HG03571 (cell line): ENCODE measurements at regions not wholly inside any gene's neighbourhood (a gene's known extent, or its start where the extent isn't known, plus 50 kb on each side); places are given as distances from the start of the nearest gene placed in this dataset.

Experiments used
- ATAC-seq: cut with Tn5 transposase; IDR thresholded peaks from one replicate; pipeline ENCODE4 v1.9.1; 2021; ENCODE audit not compliant: unreplicated experiment

DNA sequence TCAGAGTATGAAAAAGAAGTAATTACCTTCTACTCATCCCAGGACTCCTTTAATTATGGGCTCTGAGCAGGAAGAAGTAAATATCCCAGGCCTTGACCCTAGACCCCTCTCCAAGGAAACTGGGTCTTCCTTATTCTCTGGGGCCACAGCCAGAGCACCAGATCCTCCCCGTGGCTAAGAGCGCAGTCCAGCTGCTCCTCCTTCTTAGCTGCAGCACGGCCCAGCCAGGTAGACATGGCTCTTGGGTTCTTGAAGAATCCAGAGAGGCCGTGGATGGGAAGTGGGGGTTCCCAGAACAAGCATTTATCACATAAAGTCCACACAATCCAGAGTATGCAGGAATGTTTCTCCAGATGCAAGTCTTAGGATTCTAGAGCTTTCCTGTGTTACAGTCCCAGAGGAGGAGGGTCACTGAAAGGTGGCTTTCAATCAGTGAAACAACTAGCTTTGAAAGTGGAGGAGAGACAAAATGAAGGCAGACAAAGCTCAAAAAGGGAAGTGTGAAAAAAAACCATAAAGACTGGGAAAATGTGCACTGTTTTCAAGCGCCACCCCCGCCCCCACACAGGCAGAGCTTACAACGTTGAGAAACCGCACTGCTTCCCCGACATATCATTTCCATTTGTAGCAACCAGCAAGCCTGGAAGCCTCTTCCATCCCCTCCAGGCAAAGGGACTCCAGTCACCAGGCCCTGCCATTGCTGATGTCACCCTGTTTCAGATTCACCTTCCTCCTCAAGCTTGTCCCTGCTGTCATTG is 396.5 kb upstream of the MKI67 start:
- no peak for ATAC-seq

DNA sequence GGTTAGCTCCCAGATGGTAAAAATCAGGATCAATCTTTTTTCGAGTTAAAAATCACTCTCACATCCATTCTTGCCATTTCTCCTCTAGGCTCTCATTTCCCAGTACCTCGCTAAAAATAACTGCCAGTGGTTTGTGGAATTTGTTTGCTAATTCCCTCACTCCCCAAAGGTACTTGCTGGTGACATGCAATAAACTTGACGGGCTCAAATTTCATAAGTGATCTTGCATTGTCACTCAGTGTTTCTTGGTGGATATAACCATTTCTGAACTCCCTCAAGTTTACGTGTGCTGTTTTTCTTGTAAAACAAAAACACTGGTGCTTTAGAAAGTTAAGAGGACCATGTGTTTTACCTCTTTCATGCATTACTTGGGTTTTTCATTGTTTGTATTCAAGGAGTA is 399.2 kb upstream of the MKI67 start:
- ATAC-seq = no peak

DNA sequence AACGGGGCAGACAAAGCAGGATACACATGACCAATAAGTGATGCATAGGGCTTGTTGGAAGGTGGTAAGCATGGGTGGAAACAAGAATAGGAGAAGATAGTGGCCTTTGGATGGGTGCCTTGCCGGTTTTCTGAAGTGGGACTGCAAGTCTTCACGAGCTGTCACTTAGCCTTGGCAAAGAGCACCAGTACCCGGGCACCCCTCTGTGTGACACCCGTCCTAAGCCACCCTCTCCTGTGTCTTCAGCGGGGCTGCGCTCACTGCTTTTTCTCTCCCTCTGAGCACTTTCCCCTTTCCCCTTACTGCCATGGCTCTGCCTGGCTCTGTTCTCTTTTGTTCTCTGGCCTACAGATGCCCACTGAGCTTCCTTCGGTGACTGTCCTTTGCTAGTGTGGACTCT is 399.7 kb upstream of the MKI67 start:
- ATAC-seq = no peak

DNA sequence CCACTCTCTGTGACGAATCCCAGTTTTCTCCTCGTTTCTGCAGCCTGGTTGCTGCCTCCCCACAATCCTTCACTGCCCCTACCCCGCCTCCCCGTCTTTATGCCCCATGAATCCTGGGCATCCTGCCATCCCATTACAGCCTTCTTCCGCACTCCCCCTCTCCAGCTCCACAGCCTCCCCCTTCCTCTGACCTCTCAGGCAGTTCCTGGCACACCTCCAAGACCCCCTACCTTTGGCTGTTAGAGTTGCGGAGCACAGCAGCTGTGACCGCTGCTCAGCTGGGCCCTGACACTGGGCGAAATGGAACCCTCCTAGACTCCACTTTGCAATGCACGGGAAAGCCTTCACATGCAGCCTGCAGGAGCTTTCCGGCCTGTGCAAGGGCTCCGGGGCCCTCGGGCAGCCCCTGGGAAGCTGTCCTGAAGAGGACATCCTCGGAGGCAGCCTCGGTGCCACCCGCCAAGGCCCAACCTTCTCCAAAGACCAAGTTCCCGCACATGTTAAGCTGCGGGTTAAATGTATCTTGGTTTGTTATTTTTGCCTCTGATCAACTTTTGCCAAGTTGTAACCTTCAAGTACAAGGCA is 400.7 kb upstream of the MKI67 start:
- ATAC-seq = no peak

DNA sequence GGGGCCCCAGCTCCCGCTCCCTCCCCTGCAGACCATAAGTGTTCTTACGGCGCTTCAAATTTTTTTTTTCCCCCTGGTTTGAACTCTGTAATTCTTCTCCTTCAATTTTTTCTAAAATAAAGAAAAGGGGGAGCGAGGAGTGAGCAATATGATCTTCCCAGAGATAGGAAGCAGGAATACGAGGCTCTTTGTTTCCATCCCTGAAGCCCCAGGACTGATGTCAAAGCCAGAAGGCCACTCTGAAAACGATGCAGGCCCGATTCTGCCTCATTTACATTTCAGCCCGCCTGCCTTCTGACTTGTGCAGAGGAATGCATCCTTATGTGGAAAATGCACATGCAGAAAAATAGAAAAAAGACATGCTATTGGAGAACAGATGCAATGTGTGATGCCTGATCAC is 401.5 kb upstream of the MKI67 start:
- ATAC-seq = no peak

DNA sequence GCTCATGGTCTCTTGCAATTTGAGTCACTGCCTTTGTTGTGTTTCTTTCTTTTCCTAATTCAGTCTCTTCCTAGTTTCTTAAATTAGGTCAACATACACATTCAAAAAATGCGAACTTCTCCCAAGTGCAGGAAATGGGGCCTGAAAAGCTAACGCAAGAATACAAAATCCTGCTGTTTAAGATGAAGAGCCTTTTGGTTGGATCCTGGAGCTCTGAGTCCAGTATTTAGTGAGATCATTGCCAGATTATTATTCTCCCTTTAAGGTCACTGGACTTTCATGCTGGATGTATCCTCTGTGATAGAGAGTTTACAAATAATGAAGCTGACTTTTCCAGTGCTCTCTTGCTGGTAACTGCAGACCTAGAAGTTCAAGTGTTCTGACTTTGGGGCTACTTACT is 401.9 kb upstream of the MKI67 start:
- no peak for ATAC-seq

DNA sequence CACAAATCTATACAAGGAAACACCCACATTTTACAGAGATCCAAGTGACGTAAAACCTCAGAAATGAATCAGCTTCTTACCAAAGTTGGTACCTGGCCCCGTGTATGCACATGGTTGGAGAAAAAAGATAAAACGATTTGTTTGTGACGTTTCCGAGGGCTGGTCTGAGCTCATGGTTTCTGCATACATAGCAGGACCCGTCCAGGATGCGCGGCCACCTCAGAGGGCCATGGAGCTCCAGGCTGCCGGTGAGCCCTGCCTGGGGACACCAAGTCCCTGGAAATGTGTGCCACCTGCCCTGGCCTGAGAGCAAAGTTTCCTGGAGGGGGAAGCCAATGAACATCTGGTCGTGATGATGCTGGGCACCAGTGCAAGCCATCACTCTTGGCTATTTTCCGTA is 402.6 kb upstream of the MKI67 start:
- no peak for ATAC-seq

DNA sequence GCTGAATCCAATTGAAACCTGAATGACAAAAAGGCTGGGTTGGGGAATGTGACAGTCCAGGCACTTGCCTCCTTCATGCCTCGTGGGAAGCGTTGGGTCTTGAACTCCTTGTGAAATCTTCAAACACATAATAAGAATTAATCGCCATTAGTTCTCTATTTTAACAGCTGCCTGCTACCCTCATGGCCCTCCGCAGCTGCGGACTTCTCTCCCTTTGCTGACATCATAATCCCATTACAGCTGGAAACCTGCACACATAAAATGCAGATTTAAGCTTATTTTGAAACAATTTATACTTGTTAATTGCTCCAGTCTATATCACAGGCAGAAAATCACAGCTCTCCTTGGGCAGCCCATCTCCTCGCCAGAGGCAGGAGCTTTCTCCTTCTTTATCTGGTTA is 403.0 kb upstream of the MKI67 start:
- no peak for ATAC-seq

DNA sequence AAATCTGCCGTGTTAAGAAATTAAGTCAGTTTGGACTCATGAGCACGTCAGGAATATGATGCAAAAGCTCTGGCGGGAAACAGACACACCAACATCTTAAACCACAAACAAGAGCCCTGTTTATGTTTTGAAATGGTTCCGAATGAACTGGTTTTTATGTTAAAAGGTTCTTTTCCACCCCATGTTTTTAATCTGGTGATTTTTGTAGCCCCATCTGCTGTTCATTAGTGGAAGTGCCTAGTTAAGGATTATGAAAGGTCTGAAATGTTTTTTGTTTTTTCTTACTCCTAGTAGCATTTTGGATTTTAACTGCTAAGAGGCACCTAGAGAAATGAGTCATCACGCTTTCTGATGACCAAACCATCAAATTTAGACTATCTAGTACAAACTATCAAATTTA is 404.1 kb upstream of the MKI67 start:
- no peak for ATAC-seq

DNA sequence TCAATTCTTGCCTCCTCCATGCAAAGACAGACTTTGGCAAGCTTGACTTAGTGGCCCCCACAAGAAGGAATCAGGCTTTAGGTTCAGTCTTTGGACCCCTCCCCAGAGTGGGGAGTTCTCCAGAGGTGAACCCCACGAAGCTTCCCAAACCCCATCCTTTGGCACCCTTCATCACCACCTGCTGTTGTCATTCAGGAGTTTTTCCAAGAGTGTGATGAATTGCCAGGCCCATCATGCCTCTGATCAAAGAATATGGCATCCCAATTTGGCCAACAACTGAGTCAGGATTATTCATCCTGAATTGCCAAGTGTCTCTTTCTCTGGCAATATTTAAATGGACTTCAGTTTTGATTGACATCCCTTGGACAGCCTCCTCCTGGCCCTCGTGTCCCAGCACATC is 404.7 kb upstream of the MKI67 start:
- ATAC-seq = no peak

DNA sequence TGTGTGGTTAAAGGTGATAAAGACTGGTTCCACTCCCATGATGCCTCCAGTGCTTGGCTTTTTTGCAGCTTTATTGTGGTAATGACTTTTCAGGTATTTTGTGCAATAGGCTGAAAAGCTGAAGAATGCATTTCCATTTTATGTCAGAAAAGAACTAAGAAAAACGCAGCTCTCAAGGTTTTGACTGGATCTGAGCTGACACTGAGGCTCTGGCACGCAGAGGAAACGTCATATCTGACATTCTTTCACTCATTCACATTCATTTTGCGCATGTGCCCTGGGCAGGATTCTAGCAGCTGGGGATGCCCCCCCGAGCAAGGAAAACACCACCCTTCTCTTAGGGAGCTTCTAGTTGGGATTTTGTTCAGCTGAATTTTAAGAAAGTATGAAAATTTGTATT is 408.5 kb upstream of the MKI67 start:
- no peak for ATAC-seq

DNA sequence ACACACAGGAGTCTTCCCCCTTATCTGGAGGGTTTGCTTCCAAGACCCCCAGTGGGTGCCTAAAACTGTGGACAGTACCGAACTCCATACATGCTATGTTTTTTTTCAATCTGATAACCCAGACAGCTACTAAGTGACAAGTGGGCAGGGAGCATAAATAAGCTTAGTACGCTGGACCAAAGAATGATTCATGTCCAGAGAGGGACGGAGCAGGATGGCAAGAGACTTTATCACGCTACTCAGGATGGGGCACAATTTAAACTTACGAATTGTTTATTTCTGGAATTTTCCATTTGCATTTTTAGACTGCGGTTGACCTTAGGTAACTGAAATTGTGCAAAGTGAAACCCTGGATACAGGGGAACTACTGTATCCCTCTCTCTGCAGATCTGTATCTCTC is 410.0 kb upstream of the MKI67 start:
- no peak for ATAC-seq

DNA sequence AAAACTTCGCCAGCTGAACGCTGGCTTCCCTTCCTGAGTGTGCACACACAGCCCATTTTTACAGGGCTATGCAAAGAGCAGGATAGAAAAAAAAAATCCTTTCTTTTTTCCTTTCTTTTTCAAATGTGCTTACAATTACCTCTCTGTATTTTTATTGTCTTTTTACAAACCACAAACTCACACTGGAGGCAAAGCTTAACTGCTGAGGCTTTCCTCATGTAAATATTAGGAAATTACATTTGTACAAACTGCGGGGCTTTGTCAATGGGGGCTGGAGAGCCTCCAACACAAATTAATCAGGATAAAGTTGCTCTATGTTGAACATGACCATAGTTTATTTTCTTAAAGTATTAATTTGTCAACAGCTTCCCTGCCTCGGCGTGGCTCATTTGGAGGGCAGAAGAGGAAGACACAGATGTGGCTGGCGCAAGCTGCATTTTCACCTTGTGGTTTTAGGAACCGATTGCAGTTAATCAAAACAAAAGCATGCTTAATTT is 411.7 kb upstream of the MKI67 start:
- no peak for ATAC-seq

DNA sequence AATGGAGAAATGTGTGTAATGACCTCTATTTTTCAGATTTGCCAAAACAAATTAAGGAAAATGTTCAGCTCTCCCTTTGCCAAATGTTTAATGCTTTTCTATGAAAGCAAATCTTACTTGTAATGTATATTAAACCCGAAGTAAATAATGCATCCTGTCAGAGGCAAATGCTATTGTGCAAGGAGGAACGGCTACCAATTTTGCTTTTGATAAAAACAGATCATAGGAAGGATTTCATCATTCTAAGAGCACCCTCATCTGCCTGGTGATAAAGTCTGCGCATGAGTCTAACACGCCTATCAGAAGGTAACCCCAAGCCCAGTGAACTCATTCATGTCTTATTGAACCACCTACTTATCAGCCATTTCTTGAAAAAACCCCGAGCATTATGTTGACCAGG is 412.4 kb upstream of the MKI67 start:
- no peak for ATAC-seq

DNA sequence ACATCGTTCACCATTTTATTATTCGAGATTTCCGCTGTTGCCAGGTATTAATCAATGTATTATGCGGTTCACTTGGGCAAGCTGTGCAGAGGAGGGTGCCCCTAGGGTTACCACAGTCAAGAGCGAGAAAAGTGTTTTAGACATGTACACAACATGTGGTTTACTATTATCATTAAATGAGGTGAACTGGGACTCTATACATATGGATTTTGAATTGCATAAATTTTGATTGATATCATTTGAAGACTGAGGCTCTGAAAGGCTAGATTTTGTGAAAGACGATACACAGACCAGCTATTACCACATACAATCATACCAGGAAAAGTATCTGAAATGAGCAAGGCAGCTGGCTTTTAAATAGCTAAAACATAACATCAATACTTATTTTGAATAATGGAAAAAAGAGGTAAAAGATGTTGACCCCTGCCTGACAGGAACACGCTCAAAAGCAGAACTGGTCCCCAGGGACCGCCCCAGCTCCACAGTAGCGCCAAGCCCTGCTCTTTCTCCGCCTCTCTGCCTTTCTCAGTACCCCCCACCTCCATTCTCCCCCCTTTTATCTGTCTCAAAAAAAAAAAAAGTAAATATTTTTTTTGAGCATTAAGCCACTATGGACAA is 413.4 kb upstream of the MKI67 start:
- ATAC-seq = no peak

DNA sequence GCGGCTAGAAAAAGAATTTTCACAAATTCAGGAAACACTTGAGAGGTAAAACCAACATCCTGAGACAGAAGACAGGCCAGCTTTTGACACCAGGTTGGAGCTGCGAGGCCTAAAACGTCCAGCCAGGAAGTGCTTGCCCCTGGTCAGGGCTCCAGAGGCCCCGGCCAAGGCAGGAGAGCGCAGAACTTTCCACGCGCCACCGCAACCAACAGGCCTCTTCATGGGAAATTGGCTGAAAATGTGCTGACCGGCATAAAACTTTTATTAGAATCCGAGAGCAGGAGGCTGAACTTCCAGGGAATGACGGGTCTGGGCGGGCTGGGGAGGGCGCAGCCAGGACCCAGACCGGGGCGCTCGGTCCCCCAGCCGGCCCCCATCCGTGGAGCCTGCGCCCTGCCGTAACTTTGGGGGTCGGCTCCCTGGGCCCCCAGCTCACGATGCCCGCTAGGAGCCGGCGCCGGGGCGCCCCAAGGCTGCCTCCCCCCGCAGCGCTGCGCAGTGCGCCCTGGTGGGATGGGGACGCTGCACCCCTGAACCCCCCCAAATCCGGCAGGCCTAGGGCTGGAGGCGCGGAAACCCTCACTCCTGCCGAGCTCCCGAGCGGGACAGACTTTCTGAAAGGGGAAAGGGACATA is 414.0 kb upstream of the MKI67 start:
- no peak for ATAC-seq

DNA sequence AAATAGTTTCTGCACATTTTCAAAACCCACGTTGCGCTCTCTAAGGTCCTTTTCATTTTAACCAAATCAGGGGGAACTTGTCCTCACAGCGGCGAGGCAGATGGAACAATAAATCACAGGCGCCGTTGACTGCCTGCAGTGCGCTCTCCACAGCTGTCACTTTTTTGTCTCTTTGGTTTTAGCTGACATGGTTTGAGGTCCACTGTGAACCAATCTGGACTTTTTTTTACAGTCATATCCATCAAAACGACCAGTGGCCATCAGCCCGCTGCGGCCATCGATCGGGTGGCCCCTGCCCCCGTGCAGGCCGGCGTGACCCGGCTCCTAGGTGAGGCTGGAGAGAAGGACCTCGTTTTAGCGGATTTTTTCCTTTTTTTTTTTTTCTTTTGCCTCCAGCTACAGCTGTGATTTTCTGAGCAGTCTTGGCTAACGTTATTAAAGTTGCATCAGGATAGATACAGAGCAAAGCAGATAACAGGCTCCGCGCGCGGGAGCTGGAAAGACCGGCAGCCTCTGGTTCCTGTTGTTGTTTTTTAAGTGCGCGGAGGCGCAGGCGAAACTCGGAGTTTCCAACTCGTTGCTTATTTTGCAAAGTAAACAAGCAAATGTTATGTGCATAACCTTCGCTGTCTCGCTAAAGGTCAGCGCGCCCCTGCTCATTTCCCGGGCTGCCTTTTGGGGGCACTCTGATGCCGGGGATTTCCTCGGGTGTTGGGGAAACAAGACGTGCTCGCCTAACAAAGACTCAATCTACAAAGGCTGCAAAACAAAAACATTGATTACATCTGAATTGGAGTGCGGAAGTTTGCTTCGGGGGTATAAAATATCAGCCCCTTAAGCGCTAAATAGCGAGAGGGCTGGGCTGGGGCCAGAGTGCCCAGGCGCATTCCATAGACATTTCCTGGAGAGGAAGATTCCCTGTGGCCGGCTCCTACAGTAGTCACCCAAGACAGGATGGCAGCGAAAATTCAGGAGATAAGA is 414.8 kb upstream of the MKI67 start:
- ATAC-seq = no peak

DNA sequence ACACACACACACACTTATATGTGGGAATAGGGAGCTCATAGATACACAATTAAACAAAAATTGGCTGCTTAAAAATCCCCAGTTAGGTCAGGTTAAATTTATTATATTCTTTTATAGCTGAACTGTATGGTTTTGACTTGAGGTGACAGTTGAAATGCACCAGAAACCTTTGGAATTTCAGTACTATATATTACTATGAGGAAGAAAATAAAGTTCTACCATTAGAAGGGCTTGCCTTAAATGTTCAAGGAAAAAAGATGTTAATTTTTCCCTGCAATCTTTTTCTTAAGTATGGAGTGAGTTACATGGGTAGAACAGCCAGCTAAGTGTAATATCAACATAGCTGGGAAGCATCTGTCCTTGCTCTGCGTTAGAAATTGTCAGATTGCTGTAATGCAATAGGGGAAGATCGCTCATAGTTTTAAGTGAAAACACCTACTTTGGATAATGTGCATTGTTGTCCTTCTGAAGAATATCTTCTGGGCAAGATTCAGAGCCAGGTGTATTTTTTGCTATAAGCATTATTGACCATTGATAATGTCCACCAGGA is 415.8 kb upstream of the MKI67 start:
- no peak for ATAC-seq

DNA sequence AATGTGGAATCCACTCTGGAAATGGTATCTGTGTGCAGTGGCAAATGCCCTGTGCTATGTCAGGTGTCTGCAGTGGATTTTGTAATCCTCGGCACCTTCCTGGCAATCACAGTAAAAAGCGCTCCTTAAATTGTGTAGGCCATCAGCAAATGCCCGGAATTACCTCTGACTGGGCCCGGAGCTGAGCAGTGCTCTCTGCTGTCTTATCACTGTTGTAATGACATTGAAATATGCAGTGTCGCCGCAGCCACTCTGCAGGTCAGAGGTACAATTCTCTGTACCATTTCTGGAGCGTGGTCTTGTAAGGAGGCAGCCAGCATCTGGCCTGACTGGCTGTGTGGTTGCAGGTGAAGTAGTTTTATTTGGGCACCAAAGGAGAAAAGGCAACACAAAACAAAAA is 416.4 kb upstream of the MKI67 start:
- no peak for ATAC-seq

DNA sequence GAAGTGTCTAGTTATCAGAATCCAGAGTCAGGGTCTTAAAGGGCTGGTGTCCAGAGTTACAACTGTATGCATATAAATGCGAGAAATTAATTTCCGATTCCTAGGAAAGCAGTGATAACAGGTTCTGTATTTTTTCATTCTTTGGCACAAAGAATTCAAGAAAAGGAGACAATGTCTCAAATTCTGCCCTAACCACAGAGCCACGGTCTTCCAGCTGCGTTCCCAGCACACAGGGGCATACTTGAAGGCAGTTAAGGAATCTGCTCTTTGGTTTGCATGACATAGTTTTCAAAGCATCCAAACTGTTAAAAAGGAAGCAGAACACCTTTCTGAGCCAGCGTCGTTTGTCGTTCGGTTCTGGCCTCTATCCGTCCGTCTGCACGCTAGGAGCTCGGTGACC is 416.9 kb upstream of the MKI67 start:
- no peak for ATAC-seq

DNA sequence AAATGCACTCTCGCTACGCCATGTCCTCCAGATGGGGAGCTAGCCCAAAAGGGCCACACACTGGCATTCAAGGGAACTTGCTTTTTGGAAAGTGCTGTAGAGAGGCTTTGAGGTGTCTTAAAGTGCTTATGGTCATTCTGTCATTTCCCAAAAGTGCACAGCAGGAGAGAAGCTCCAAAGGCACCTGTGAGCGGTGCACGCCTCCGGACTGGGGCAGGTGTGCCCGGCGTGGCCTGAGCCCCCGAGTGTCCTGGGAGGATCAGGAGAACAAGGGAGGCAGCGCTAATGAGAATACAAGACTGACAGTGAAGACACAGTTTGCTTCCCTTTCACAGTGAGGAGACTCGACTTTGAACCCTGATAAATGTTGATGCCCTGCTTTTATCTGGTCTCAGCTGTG is 419.0 kb upstream of the MKI67 start:
- no peak for ATAC-seq
